HTR-8/SVneo (cell line): ENCODE measurements at regions not wholly inside any gene's neighbourhood (a gene's known extent, or its start where the extent isn't known, plus 50 kb on each side); places are given as distances from the start of the nearest gene placed in this dataset.
A peak's percentile ranks its signal among the peaks of the same experiment; 100 is the strongest.
"Not testable (repeated sequence)": the region's sequence is repeated elsewhere in the genome, so short reads cannot be mapped to it uniquely, and the experiment has no call there.

Source experiments
- DNase-seq: peaks from one replicate; pipeline ENCODE4 v3.0.0; 2011; ENCODE audit warnings: low spot score, mixed read lengths; ENCODE audit not compliant: insufficient read length
- FAIRE-seq: peaks from 2 replicates; lab custom pipeline; 2011; peaks lifted over from hg19 to GRCh38; lab: Jason Lieb, UNC

- FAIRE-seq = no peak
- no peak for DNase-seq
These were observed 139.8 kb upstream of the BASP1 start for GRCh38 chr5:17077440-17078233.

- FAIRE-seq (no peak), DNase-seq (no peak)
These were observed 137.9 kb upstream of the BASP1 start for GRCh38 chr5:17079562-17079961.

DNA sequence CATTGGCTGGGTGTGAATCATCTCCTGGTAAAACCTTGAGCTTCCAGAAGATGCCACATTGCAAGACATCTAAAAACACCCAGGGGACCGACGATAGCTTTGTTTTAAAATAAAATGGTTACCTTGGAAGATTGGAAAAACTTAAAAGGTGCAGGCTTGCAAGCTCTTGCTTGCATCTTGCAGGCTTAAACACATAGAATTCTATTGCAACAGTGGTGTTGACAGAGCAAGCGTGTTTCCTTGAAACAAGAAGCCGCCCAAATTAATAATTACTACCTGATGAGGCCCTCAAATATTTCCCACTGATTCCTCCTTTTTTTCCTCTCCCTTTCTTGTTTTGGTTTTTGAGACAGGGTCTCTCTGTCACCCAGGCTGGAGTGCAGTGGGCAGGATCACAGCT lies 137.1 kb upstream of the BASP1 start:
- FAIRE-seq = no peak

GRCh38 chr5:17081142-17081541 lies 136.3 kb upstream of the BASP1 start:
- DNase-seq (no peak), FAIRE-seq (no peak)

More for the DNA sequence above, 137.1 kb upstream of the BASP1 start:
- no peak for DNase-seq

DNA sequence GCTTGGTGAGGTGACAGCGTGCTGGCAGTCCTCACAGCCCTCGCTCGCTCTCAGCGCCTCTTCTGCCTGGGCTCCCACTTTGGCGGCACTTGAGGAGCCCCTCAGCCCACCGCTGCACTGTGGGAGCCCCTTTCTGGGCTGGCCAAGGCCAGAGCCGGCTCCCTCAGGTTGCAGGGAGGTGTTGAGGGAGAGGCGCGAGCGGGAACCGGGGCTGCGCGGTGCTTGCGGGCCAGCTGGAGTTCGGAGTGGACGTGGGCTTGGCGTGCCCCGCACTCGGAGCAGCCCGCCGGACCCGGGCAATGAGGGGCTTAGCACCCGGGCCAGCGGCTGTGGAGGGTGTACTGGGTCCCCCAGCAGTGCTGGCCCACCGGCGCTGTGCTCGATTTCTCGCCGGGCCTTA lies 134.2 kb upstream of the BASP1 start:
- DNase-seq, FAIRE-seq: not testable (repeated sequence)

- DNase-seq (peak; percentile 56), FAIRE-seq (no peak)
These were observed 130.4 kb upstream of the BASP1 start for GRCh38 chr5:17087035-17087434.

DNA sequence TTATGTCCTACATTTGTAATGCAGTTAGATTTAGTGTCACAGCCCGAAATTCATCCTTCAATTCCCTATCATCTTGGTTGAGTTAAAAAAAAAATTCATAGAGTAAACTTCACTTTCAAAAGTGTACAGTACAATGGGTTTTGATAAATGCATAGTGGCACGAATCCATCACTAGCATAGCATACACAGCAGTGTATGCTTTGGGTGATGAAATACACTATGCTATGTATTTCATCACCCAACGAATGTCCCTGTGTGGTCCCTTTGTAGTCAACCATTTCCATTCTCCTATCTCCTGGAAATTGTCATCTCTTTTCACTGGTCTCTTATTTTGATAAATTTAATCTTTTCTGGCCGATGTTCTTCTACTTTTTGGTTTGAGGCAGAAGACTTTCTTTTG lies 129.4 kb upstream of the BASP1 start:
- DNase-seq (no peak), FAIRE-seq (no peak)

DNA sequence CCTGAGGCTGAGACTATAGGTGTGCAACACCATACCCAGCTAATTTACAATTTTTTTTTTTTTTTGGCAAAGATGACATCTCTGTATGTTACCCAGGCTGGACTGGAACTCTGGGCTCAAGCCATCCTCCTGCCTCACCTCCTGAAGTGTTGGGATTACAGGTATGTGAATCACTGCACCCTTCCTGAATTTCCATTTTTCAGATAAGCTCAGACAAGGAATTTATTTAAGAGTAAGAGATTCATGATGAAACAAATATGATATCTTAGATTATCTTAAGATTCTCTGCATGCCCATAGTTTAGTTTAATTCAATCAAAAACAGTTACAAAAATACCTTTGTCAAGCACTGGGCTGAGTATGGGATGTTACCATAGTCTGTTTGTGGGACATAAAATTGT lies 128.4 kb upstream of the BASP1 start:
- DNase-seq = no peak
- FAIRE-seq = no peak

GRCh38 chr5:17089690-17090089 lies 127.7 kb upstream of the BASP1 start:
- no peak for FAIRE-seq
- DNase-seq = no peak

DNA sequence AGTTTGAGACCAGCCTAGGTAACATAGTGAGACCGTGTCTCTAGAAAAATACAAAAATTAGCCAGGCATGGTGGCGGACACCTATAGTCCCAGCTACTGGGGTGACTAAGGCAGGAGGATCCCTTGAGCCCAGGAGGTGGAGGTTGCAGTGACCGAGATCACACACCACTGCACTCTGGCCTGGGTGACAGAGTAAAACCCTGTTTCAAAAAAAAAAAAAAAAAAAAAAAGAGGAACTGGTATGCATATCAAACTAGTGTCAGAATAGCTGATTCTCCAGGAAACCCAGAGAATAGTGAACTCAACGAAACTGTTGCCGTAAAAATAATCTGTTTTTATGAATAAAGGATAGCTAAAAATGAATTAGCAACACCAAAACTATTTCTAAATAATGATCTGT lies 126.6 kb upstream of the BASP1 start:
- FAIRE-seq (no peak), DNase-seq (no peak)

DNA sequence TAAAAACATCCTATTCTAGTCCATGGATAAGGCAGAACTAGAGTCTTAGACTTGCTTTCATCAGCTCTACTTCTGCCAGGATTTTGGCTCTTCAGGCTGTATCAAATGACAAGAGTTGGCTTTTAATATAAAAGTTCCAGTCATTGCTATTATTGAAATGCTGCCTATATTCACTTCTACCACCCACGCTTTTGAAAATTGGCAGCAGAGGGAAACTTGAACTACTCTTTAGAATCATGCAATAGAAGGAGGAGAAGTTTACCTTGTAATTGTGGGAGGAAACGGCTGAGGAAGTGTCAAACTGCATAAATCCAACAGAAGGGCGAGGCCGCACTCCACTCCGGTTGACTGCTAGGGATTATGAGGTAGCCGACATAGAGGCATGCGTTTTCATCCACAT lies 122.6 kb upstream of the BASP1 start:
- no peak for FAIRE-seq

GRCh38 chr5:17096952-17097695 lies 120.3 kb upstream of the BASP1 start:
- DNase-seq (no peak), FAIRE-seq (no peak)

More for the DNA sequence above, 122.6 kb upstream of the BASP1 start:
- no peak for DNase-seq

GRCh38 chr5:17099946-17100345 lies 117.5 kb upstream of the BASP1 start:
- DNase-seq (no peak), FAIRE-seq (peak; percentile 36)

- FAIRE-seq (no peak), DNase-seq (no peak)
These were observed 114.0 kb upstream of the BASP1 start for GRCh38 chr5:17103461-17103860.

- FAIRE-seq (no peak), DNase-seq (no peak)
These were observed 111.5 kb upstream of the BASP1 start for GRCh38 chr5:17105744-17106418.

GRCh38 chr5:17106521-17106920 lies 110.9 kb upstream of the BASP1 start:
- DNase-seq (no peak), FAIRE-seq (peak; percentile 40)

GRCh38 chr5:17112091-17112716 lies 105.2 kb upstream of the BASP1 start:
- FAIRE-seq, DNase-seq: not testable (repeated sequence)

- DNase-seq (no peak), FAIRE-seq (no peak)
These were observed 104.1 kb upstream of the BASP1 start for GRCh38 chr5:17113174-17113958.

DNA sequence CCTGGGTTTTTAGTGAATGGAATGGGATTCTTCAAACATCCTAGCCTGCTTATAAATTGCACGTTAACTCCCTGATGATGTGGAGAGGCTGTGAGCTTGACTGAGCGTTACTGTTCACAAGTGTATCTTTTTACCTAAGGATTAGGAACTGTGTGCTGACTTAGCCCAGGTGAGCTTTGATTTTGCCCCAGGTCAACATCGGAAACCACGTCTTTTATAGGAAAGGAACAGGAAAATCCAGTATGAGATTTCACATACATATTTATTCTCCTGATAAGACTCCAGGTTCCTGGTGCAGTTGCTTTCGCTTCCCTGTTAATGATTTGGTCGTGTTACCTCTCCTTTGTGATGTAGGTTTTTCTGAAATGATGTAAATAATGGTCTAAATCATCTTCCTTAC lies 103.2 kb upstream of the BASP1 start:
- FAIRE-seq = no peak
- DNase-seq = no peak
